ENCODE measurements at regions not wholly inside any gene's neighbourhood (a gene's known extent, or its start where the extent isn't known, plus 50 kb on each side); places are given as distances from the start of the nearest gene placed in this dataset.

DNA sequence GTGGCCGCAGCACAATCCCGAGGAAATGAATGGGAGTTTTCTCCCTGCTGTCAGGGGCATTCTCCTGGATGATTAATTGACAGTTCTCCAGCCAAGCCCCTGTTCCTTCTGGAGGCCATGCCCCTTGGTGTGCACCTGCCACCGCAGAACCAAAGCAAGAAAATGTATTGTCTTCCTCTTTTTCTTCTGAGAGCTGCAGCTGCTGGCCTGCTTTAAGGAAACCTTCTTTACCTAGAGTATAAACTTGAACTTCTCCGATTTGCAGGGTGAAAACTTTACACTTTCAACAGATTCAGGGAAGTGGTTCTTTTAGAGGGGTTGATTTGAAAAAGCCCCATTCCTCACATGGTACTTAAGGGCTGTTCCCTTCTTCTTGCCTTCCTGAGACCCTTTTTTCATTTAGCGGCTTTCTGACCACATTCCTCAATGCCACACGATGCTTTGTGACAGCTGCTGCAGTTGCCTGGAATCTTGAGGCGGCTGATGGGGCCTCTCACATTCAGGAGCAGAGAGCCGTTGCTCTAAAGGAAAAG, 402.8 kb downstream of the TXNL1 start:
- DNase-seq, result no peak
- Mint-ChIP-seq H3K4me1 (ENCODE audit: low read depth) (no peaks in the 10 kb centered on the region), H3K27ac (no peak overlapping the region), H3K36me3 (ENCODE audit: low read depth) (no peaks in the 10 kb centered on the region), H3K4me3 (no peak overlapping the region), H3K9me3 (peaks cover 10% of the 10 kb centered on the region), H3K27me3 (ENCODE audit: low read depth) (peaks cover 7% of the 10 kb centered on the region)
- CTCF ChIA-PET, result no interaction called here
- intact Hi-C loops (cut with micrococcal nuclease), result no loop called here

DNA sequence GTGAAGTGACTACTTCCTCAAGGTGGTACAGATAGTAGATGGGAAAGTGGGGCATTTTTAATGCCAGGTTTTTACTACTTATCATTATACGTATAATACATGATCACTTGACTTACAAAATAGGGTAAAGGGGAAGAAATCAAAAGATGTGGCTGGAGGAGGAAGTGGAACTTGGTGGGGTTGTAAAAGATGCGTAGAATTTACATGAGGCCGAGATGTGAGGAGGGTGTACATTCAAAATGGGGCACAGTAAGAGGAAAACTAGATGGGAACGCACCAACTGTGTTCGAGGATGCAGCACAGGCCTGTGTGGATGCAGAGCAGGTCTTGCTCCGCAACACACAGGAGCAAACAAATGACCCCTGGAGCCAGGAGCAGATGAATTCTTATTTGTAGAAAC, 403.3 kb downstream of the TXNL1 start:
- Mint-ChIP-seq H3K27me3 (ENCODE audit: low read depth) (peaks cover 7% of the 10 kb centered on the region), H3K36me3 (ENCODE audit: low read depth) (no peaks in the 10 kb centered on the region), H3K4me3 (no peak overlapping the region), H3K4me1 (ENCODE audit: low read depth) (no peaks in the 10 kb centered on the region), H3K27ac (no peak overlapping the region), H3K9me3 (peaks cover 12% of the 10 kb centered on the region)
- DNase-seq, result no peak
- intact Hi-C loops (cut with micrococcal nuclease), result no loop called here
- CTCF ChIA-PET, result no interaction called here

DNA sequence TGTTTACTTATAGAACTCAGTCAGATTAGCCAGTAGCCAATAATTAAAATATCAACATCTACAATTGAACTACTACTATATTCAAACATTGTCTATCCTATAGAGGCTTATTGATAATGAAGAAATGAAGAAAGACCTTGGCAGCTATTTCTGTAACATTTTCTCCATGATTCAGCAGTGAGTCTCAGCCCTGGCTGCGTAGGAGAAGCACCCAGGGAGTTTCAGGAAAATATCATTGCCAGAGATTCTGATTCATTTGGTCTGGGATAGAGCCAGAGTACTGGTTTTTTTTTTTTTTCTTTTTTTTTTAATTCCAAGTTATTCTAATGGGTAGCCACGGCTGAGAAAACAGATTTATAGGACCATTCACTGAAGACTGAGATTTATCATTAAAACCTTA, 404.8 kb downstream of the TXNL1 start:
- H3K9me3 Mint-ChIP-seq, result peaks cover 12% of the 10 kb centered on the region
- no peak overlapping the region for H3K27ac Mint-ChIP-seq
- CTCF ChIA-PET, result no interaction called here
- no peaks in the 10 kb centered on the region for H3K4me1 Mint-ChIP-seq (ENCODE audit: low read depth)
- DNase-seq, result no peak
- no peaks in the 10 kb centered on the region for H3K36me3 Mint-ChIP-seq (ENCODE audit: low read depth)
- intact Hi-C loops (cut with micrococcal nuclease), result no loop called here
- peaks cover 7% of the 10 kb centered on the region for H3K27me3 Mint-ChIP-seq (ENCODE audit: low read depth)
- H3K4me3 Mint-ChIP-seq, result no peak overlapping the region

DNA sequence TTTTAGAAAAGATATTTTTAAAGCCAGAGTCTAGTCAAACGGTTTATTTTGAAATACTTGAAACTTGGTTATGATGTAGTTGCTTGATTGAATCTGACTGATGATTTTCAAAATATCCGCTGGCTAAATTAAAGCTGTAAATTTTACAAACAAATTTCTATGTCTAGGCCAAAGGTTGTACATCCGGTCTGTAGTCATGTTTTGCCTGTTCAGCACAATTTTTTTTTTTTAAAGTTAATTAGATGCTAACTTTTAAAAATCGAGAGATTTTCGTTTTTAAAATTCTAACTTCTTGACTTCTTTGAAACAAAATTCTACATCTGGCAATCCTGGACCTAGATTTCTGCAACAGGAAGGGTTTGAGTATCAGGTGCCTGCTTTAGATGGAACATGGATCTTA, 412.4 kb downstream of the TXNL1 start:
- intact Hi-C loops (cut with micrococcal nuclease), result no loop called here
- no peak for DNase-seq
- H3K27ac Mint-ChIP-seq, result no peak overlapping the region

DNA sequence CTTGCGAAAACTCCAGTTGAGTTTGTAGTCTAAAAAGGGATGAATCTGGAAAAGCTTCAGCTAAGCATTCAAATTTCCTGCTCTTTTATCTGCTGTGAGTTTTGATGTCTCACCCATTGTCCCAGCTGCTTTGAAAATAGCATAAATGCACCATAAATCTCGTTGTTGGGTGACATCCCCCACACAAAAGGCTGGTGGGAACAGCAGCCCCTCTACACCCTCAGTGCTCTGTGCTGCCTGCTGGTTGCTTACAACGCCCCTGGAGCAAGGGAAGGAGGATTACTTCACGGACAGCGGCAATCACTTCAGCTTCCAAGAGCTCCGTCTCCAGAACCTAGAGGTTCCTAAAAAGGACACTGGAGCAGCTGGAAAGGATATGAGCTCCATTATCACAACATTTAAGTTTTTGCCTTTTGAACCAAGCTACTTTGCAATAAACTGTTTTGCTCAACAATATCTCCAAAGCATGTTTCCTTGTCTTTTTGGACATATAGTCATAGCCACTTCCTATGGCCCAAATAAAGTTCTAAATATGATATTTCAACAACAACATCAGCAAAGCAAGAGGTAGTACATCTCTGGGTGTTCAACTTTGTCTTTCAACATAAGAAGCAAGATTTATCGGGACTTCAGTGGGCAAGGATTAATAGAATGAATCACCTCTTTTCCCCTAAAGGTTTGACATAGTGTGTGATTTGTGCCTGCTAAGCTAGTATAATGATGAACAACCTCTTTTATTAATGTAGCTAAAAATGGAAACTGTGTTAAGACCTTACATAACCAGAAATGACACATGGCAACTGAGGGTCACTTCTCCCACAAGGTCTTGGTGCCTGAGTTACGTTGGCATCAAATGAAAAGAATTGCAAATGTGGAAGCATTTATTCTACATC, 413.5 kb downstream of the TXNL1 start:
- Mint-ChIP-seq H3K9me3 (no peaks in the 10 kb centered on the region), H3K4me1 (ENCODE audit: low read depth) (no peaks in the 10 kb centered on the region), H3K4me3 (no peak overlapping the region), H3K27ac (no peak overlapping the region), H3K36me3 (ENCODE audit: low read depth) (no peaks in the 10 kb centered on the region), H3K27me3 (ENCODE audit: low read depth) (no peaks in the 10 kb centered on the region)
- DNase-seq, result no peak
- intact Hi-C loops (cut with micrococcal nuclease), result no loop called here
- CTCF ChIA-PET, result no interaction called here

More for the DNA sequence above, 412.4 kb downstream of the TXNL1 start:
- Mint-ChIP-seq H3K27me3 (ENCODE audit: low read depth) (no peaks in the 10 kb centered on the region), H3K9me3 (peaks cover 5% of the 10 kb centered on the region), H3K4me3 (no peak overlapping the region), H3K36me3 (ENCODE audit: low read depth) (no peaks in the 10 kb centered on the region), H3K4me1 (ENCODE audit: low read depth) (no peaks in the 10 kb centered on the region)
- CTCF ChIA-PET, result no interaction called here

DNA sequence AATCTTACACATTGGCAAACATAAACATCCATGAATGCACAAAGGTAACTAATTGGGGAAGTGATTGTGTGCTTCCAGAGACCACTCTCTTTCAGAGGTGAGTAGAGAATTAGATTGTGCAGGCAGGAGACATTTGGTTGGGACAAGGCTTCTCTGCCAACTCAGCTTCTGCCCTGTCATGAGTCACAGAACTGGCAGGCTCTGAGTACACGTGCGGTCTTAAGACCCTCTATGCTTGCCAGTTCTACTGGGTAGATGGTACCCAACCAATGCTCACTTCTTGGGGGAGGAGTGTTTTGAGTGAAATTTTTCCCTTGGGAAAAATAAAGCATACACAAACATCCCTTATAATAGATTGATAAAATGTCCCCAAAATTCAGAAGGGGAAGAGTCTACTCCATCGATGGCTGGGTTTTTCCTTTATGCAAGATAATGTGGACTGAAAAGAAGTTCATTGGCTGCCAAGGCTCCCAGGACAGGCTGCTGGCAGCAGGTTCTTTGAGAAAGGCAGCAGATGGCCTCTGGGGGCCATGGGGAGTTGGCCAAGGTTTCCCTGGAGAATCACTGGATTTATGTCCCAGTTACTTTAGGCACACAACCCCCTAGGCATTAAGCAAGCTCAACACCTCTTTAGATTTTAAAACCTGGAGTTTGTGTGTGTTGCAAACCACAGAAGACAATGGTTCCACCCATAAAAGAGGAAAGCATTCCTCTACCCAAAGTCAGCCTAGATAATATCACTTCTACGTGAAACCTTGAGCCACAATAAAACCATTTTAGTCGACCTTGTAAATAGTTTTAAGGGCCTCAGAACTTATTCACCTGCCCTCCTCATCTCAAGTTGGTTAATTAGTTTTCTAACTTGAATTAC, 417.0 kb downstream of the TXNL1 start:
- CTCF ChIA-PET, result no interaction called here
- Mint-ChIP-seq H3K9me3 (no peaks in the 10 kb centered on the region), H3K36me3 (ENCODE audit: low read depth) (no peaks in the 10 kb centered on the region), H3K4me3 (no peak overlapping the region), H3K27me3 (ENCODE audit: low read depth) (no peaks in the 10 kb centered on the region), H3K27ac (no peak overlapping the region), H3K4me1 (ENCODE audit: low read depth) (no peaks in the 10 kb centered on the region)
- no peak for DNase-seq
- intact Hi-C loops (cut with micrococcal nuclease), result no loop called here

DNA sequence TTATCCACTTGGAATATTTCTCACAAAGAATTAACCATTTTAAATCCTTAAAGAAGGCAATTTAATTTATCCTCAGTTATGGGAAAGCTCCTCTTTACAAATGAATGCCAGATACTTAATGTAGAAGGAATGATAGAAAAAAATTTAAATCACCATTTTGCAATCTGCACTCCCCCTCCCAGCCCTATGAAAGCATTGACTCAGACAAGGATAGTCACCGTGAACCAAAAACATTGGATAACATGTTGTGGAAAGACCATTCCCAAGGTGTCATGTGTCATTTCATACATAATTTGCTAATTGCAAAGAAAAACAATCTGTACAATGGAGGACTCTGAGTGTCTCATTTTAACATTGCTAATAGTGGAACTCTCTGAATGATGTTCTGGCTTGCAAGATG, 421.0 kb downstream of the TXNL1 start:
- Mint-ChIP-seq H3K4me1 (ENCODE audit: low read depth) (no peaks in the 10 kb centered on the region), H3K27me3 (ENCODE audit: low read depth) (no peaks in the 10 kb centered on the region), H3K36me3 (ENCODE audit: low read depth) (no peaks in the 10 kb centered on the region), H3K4me3 (no peak overlapping the region), H3K27ac (no peak overlapping the region), H3K9me3 (no peaks in the 10 kb centered on the region)
- CTCF ChIA-PET, result no interaction called here
- DNase-seq, result no peak
- intact Hi-C loops (cut with micrococcal nuclease), result no loop called here

DNA sequence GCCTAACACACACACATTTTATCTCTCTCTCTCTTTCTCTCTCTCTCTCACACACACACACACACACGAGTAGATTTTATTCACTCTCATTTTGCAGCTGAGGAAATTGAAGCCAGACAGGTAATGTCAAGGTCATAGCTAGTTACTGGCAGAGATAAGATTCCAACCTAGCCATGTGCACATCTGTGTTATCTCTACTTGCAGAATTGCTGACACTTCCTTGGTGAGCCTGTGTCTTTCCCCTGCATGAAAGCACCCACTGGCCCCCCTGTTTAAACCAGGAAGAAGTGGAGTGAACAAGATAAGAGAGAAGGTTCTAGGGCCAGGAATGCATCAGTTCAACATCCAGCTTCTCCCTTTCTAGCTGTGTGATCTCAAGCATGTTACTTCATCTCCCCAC, 423.7 kb downstream of the TXNL1 start:
- no peak for DNase-seq
- H3K9me3 Mint-ChIP-seq, result no peaks in the 10 kb centered on the region
- H3K4me1 Mint-ChIP-seq (ENCODE audit: low read depth), result no peaks in the 10 kb centered on the region
- CTCF ChIA-PET, result no interaction called here
- H3K36me3 Mint-ChIP-seq (ENCODE audit: low read depth), result no peaks in the 10 kb centered on the region
- H3K27me3 Mint-ChIP-seq (ENCODE audit: low read depth), result no peaks in the 10 kb centered on the region
- no peak overlapping the region for H3K4me3 Mint-ChIP-seq
- intact Hi-C loops (cut with micrococcal nuclease), result no loop called here
- H3K27ac Mint-ChIP-seq, result no peak overlapping the region

DNA sequence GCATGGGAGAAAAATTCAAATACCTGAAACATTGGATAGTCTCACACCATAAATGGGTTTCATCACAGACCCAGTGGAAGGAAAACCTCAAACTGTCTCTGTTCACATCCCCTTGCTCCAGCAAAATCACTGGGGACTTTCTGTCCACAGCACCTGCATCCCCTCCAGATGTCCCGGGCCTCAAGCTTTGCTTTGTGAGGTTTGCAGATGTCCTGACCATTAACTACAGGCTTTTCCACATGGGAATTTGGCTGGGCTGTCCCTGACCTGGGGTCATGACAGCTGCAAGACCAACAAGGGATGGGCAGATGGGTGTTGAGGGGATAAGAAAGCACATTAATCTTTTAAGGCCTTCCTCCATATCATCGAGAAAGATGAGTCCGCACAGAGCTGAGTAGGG, 427.9 kb downstream of the TXNL1 start:
- H3K9me3 Mint-ChIP-seq, result no peaks in the 10 kb centered on the region
- no peak overlapping the region for H3K27ac Mint-ChIP-seq
- CTCF ChIA-PET, result no interaction called here
- no peaks in the 10 kb centered on the region for H3K4me1 Mint-ChIP-seq (ENCODE audit: low read depth)
- no peak for DNase-seq
- H3K27me3 Mint-ChIP-seq (ENCODE audit: low read depth), result no peaks in the 10 kb centered on the region
- intact Hi-C loops (cut with micrococcal nuclease), result no loop called here
- no peak overlapping the region for H3K4me3 Mint-ChIP-seq
- no peaks in the 10 kb centered on the region for H3K36me3 Mint-ChIP-seq (ENCODE audit: low read depth)

DNA sequence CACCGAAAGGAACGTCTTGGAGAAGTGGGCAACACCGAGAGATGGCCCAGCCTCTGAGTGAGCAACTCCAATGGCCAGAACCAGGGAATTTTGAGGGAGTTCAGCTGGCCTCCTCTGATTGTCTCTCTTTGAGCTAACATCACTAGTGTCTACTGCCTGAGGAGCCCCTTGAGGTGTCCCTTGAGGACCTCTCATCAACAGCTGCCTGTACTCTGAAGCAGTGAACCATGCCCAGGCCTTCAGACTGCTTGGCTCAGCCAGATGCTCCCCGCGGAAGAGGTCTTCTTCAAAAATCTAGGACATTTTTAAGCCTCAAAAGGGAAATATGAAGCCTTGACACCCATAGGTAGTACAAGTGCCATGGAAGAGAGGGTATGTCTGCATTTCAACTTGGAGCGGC, 430.4 kb downstream of the TXNL1 start:
- CTCF ChIA-PET, result no interaction called here

DNA sequence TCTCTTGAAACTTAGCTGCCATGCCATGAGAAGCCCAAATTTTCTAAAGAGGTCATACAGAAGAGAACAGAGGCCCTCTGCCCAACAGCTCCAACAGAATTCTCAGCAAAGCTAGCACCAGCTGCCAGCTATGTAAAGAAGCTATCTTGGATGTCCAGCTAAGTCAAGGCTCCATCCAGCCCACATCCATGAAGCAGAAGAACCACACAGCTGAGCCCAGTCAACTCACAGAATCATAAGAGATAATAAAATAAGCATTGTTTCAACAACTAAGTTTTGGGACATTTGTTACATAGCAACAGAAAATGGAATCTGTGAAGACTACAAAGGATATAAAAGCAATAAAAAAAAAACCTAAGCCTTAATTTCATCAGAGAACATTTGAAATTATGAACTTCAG, 434.3 kb downstream of the TXNL1 start:
- Mint-ChIP-seq H3K4me3 (no peak overlapping the region), H3K27me3 (ENCODE audit: low read depth) (no peaks in the 10 kb centered on the region), H3K27ac (no peak overlapping the region), H3K4me1 (ENCODE audit: low read depth) (no peaks in the 10 kb centered on the region), H3K36me3 (ENCODE audit: low read depth) (no peaks in the 10 kb centered on the region), H3K9me3 (peaks cover 5% of the 10 kb centered on the region)
- intact Hi-C loops (cut with micrococcal nuclease), result no loop called here
- CTCF ChIA-PET, result no interaction called here
- no peak for DNase-seq

More for the DNA sequence above, 430.4 kb downstream of the TXNL1 start:
- H3K9me3 Mint-ChIP-seq, result peaks cover 5% of the 10 kb centered on the region
- H3K4me3 Mint-ChIP-seq, result no peak overlapping the region
- H3K4me1 Mint-ChIP-seq (ENCODE audit: low read depth), result no peaks in the 10 kb centered on the region
- H3K36me3 Mint-ChIP-seq (ENCODE audit: low read depth), result no peaks in the 10 kb centered on the region
- H3K27me3 Mint-ChIP-seq (ENCODE audit: low read depth), result no peaks in the 10 kb centered on the region
- intact Hi-C loops (cut with micrococcal nuclease), result no loop called here
- H3K27ac Mint-ChIP-seq, result no peak overlapping the region
- DNase-seq, result no peak

DNA sequence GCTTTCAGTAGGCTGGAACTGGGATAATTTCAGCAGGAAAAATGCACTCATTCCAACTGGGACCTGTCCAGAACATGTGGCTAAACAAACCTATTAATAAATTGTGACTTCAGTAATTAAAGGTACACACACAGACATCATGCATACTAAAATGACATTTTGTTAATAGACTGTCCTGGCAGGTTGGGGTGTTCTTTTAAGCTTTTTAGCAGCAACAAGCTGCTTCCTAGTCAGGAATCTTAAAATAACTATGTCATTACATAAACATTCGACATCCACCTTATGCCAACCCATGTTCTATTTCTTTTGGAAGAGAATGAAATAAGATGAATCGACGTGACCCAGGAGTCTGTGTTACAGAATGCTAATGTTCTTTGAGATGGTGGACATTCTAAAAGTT, 435.7 kb downstream of the TXNL1 start:
- H3K9me3 Mint-ChIP-seq, result peaks cover 5% of the 10 kb centered on the region
- no peak for DNase-seq
- no peaks in the 10 kb centered on the region for H3K27me3 Mint-ChIP-seq (ENCODE audit: low read depth)
- H3K4me3 Mint-ChIP-seq, result no peak overlapping the region
- no peaks in the 10 kb centered on the region for H3K36me3 Mint-ChIP-seq (ENCODE audit: low read depth)
- H3K4me1 Mint-ChIP-seq (ENCODE audit: low read depth), result no peaks in the 10 kb centered on the region
- intact Hi-C loops (cut with micrococcal nuclease), result no loop called here
- CTCF ChIA-PET, result no interaction called here
- H3K27ac Mint-ChIP-seq, result no peak overlapping the region
